ENCODE measurements at regions not wholly inside any gene's neighbourhood (a gene's known extent, or its start where the extent isn't known, plus 50 kb on each side); places are given as distances from the start of the nearest gene placed in this dataset.

DNA sequence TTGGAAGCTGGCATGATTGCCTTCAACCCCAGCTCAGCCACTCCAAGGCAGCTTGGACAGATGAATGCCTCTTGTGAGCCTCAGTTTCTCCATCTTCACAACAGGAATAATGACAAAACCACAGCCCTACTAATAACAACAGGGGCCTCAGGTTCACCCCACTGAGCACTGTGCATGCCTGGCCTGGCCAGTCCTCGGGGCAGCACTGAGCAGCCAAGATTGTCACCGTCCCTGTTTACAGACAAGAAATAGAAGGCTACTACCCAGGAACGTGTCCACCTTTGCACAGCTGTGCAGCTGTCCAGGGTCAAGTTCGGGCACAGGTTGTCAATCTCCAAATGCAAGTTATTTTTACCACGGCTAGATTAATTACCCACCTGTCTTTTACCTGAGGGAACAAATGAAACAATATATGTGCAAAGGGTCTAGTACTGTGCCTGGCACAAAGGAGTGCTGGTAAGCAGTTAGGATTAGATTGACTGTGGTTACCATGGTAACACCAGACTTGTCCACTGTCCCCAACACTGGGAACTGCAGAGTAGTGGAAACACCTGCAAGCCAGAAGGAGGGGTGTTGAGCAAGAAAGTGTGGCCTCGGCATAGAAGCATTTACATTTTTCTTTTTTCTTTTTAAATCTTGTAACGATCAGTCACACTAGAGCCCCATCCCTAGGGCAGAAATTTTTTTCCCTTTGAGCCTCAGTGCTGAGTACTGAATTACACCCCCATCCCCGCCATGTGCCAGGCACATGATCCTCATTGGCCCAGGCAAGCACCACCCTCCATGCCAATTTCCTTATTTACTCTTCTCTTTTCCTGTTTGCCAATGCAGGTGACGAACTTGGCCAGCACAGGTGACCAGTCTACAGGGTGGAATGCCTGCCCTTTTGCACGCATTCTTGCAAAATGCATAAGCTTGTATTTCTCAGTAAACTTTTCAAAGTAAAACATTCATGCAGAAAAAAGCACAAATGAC, 66.3 kb upstream of the SLC6A6 start:
- no peak for DNase-seq (ENCODE audit: low read depth in 2 of 2)

DNA sequence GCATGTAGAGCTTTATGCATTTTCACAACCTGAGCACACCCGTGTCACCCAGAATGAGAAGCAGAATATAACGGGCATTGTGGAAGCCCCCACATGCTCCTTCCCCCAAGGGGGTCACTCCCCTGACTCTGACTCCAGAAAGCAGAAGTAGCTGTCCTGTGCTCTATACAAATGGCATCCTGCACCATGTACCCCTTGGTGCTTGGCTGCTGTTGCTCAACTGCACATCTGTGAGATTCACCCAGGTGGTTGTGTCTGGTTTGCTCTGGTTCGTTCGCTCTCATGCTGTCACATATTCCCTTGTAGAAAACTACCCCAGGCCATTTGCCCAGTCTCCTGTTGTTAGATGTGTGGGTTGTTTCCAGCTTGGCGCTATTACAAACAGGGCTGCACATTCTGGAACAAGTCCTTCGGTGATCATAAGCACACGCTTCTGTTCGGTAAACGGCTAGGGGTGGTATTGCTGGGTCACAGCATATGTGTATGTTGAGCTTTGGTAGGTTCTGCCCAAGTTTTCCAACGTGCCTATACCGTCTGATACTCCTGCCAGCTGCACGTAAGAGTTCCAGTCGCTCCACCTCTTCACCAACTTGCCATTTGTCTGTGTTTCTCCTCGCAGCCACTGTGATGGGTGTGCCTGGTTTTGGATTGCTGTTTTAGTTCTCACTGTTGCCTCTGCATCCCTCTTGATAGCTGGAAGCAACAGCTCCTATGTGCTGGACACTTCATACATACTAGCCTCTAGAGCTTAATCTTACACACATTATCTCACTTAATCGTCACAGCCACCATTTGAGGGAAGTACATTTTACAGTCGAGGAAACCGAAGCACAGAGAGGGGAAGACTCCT, 65.4 kb upstream of the SLC6A6 start:
- no peak for DNase-seq (ENCODE audit: low read depth in 2 of 2)

DNA sequence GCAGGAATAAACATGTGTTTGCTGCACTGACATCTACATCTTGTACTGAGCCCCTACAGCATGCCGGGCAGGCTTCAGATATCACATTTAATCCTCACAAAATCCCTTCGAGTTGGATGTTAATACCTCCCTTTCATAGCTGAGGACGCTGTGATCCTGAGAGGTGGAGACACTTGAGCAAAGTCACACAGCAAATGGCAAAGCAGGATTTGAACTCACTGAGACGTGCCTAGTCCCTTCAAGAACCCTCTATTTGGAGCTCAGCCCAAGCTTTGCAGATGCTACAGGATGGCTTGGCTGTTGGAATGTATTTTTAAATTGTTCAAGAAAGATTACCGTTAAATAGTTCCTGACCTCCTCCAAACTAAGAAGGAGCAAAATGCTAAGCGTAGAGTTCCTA, 64.6 kb upstream of the SLC6A6 start:
- no peak for DNase-seq (ENCODE audit: low read depth in 2 of 2)

DNA sequence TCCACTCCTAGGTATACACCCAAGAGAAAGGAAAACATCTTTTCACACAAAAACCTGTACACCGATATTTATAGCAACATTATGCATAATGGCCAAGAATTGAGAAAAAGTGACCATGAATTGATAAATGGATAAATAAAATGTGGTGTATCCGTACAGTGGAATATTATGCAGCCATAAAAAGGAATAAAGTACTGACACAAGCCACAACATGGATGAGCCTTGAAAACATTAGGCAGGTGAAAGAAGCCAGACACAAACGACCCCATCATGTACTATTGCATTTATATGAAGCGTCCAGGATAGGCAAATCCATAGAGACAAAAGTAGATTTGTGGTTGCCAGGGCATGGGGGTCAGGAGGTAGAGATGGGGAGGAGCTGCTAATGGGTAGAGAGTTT, 64.2 kb upstream of the SLC6A6 start:
- DNase-seq (ENCODE audit: low read depth in 2 of 2) = no peak

DNA sequence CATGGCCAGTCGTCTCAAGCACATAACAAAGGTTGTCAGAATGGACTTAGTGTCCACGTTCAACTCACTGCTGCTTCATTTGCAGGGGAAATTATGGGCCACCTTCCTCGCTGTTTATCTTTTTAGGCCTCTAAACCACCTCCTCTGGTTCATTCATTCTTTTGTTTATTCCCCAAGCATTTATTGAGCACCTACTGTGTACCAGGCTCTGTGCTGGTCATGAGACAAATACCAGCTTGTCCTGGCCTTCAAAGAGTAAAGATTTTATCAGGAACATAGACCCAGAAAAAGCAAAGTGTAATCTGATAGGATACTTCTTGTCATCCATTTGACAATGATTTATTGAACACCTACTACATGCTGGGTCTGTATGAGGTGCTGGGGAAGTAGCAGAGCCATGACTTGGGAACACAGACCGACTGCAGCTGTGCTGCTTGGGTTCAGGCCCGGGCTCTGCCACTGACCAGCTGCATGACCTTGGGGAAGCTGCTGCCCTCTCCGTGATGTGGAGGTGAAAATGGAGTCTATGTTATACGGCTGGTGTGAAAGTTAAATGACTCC, 63.4 kb upstream of the SLC6A6 start:
- DNase-seq (ENCODE audit: low read depth in 2 of 2) = no peak

DNA sequence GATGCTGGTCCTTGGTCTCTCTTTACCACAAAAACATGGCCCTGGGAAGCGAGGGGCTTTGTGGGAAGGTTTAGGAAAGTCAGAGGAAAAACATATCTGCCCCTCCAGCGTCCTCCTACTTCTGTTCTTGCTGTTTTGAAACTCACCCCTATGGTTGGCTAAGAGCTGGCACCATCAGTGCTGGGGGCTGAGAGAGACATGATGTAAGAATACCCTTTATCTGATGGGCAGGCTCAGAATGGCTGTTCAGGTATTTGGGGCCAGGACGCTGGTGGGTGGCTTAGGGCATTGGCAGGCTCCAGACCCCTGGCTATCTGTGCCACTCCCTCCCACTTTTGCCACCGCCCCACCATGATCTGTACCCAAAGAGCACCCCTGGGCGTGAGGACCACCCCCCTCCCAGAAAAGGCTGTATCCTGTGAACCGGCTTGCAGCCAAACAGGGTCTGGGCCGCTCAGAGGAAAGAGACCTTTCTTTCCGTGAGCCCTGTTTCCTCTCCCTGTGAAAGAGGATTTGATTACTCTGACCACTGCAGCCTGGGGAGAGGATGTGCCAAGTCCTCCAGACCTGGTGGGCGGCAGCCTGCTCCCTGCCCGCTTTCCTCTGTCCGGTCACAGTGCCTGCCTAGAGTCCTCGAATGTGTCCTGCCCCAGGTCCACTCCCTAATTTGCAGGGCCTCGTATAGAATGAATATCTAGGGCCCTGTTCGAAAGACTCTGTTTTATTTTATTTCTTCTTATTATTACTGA, 61.3 kb upstream of the SLC6A6 start:
- no peak for DNase-seq (ENCODE audit: low read depth in 2 of 2)

DNA sequence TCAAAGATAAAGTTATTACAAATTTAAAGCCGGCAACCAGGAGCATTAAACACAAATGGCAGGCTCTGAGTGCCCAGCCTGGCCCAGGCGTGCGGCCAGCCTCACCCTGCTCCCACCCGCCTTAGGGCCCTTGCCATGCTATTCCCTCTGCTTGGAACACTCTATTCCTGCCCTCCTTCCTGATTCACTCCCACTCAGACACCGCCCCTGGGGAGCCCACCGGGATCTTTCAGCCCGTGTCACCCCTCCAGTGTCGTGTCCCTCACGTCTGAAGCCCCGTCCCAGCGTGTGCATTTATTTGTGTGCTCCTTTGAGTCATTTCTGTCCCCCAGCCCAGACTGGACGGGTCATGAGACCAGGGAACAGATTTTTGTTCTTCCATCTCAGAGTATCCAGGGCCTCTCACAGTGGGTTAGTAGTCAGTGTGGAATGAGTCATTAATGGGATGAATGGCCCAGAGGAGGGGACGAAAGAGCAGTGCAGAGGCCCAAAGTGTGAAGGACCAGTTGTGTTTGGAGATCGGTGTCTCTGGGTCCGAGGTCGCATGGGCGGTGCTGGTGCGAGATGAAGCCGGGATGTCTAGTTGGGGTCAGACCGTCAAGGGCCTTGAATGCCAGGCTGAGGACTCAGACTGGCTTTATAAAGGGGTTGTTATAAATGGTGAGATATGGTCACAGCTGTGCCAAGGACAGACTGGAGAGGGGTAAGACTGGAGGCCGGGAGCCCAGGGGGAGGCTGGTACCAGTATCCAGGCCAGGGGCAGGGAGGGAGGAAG, 58.9 kb upstream of the SLC6A6 start:
- no peak for DNase-seq (ENCODE audit: low read depth in 2 of 2)

DNA sequence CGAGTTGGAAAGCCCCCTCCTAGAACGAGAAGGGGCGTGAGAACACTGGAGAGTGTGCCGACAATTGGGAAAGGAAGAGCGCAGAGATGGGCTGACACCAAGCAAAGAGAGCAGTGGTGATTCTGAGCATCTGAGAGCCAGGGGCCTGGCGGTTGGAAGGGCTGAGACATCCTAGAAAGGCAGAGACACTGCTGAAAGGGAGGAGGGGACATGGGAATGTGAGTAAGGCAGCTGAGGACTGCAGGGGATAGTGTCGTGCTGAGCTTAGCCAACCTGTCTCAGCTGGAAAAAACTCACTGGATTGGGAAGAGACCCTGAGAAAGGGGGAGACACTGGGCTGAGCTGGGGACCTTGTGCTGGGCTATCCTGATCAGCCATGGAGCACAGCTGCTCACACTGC, 58.1 kb upstream of the SLC6A6 start:
- no peak for DNase-seq (ENCODE audit: low read depth in 2 of 2)

DNA sequence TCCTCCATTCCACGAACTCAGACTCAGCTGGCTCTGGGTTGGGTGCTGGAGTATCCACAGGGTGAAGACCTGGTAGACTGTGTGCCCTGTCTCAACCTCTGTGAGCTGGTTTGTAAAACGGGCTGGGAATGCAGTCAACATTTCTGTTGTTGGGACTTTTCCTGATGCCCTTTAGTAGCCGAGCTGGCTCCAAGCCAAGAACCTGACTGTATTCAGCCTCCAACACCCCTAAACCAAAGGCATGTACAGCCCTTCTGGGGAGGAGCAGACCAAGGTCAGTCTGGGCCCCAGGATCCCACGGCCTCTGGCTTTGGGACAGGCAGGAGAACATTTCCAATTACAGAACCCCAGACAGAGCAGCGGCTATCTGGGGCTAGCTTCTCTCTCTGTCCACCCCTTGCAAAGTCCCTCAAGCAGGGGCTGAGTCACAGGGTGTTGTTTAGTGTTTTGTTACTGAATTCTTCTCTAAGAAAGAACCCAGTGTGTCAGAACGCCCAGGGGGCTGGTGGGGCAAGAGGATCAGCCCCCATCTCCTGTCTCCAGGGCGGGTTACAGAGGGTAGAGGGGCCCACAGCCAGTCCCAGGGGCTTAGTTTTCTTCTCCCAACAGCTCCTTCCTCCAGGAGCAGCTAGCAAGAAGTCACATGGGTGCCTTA, 56.8 kb upstream of the SLC6A6 start:
- DNase-seq (ENCODE audit: low read depth in 2 of 2) = no peak

DNA sequence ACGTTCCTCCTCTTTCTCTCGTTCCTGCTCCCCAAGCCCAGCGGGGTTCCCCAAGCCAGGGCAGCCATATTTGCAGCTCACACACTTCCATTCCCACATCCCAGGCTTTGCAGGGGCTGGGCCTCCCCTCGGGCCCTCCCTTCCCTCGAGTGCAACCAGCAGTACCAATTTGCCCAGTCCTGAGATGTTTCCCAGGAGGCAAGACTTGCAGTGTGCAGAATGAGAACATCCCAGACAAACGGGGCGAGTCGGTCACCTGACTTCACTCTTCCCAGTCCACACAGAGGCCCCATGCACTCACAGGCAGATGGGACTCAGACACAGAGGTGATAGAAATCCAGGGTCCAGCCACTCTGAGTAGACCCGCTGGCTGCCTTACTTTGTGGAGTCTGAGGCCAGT, 56.2 kb upstream of the SLC6A6 start:
- no peak for DNase-seq (ENCODE audit: low read depth in 2 of 2)

DNA sequence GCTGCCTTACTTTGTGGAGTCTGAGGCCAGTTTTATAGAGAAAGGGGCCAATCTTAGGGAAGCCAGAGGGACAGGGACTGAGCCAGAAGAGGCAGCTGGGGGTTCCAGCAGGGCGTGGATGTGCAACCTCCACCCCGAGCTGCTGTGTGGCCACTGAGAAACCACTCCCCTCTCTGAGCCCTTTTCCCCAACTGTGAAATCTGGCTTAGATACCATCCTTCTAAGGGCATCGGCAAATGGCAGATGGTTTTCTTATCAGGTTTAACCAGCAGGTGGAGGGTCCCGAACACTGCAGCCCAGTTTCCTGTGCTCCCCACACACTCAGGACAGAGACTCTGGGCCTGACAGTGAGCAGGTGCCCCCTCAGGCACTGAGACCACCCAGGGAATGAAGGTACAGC, 55.8 kb upstream of the SLC6A6 start:
- no peak for DNase-seq (ENCODE audit: low read depth in 2 of 2)

DNA sequence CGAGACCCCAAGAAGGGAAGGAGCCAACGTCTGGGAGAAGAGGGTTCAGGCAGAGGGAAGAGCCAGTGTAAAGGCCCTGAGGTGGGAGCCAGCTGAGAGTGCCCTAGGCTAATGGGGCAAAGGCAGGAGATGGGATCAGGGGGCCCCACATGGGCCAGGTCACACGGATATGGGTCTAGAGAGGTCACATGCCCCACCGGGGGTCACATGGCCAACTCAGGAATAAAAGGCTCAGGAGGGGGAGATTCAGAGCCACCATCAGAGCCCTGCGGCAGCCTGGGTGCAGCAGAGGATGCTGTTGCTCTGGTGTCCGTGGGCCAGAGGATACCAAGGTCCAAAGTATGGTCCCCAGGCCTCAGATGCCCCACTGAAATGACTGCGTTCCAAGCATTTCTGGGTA, 55.3 kb upstream of the SLC6A6 start:
- DNase-seq (ENCODE audit: low read depth in 2 of 2) = no peak

DNA sequence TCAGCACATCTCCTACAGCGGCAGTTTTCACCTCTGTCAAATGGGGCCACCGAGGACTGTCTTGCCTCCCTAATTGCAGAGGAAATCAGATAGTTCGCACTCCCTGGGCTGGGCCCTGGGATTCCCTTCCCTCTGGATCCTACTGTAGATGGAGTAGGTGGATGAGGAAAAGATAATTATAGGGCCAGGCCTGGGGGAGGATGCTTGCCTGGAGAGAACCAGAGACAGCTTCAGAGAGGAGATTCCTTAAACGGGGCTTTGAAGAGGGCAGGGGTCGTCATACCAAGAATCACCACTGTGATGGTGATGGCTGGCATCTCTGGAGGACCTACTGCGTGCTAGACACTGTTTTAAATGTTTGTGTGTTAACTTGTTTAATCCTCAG, 50.8 kb upstream of the SLC6A6 start:
- no peak for DNase-seq (ENCODE audit: low read depth in 2 of 2)

DNA sequence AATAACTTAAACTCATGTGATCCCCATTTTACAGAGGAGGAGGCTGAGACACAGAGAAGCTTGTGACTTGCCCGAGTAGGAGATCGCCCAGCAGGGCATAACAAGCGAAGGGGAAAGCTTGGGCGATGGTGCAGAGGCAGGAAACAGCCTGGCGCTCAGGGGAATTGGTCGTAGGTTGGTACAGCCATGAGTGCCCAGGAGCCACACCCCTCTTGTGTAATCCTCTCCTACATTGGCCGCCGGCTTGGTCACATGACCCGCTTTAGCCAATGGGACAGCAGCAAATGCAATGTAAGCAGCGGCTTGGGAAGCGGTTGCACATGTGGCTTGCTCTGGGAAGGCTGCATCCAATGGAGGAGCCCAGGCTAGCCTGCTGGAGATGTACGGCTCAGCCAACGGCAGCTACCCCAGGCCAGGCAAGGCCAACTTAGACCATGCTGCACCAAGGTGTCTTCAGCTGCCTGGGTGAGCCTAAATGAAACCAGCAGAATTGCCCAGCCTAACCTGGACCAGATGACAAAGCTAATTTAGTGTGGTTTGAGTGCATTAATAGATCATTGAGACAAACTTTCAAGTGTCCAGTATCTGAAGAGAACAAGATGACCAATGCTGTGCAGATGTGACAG, 50.3 kb upstream of the SLC6A6 start:
- DNase-seq (ENCODE audit: low read depth in 2 of 2) = no peak

Measured in stimulated activated CD8-positive, alpha-beta memory T cell treated with anti-CD3 and anti-CD28 coated beads, Interleukin-7, amount 100 ng/mL, for 4 hours (primary cell).